ENCODE measurements at regions not wholly inside any gene's neighbourhood (a gene's known extent, or its start where the extent isn't known, plus 50 kb on each side); places are given as distances from the start of the nearest gene placed in this dataset.

DNA sequence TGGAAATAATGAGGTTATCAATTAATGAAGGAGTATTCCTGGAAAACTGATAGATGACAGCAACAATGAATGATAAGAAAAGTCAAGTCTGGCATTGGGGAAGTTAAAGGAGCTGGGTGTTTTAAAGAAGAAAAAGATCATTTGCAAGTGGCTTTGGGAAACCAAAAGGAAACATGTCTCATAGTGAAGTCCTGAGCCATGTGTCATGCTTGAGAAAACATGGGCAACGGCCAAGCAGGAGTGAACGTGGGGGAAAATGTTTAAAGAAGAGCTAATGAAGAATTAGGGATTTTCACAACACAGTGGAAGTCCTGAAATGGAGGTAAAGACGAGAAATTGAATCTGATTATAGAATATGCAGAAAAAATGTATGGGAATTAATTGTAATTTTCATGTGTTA lies 1383.2 kb upstream of the CELF2 start:
- Histone ChIP-seq H3K4me3 (ENCODE audit: insufficient read depth, low read depth, low read length) (no peak overlapping the region), H3K79me2 (ENCODE audit: insufficient read depth, low read length) (no peaks in the 10 kb centered on the region), H3K9me3 (ENCODE audit: insufficient read depth, low read depth, low read length) (peaks cover 3% of the 10 kb centered on the region), H3K27ac (ENCODE audit: low read depth, low read length) (peak overlapping the region; percentile 57), H3K27me3 (ENCODE audit: insufficient read depth, low read length) (no peaks in the 10 kb centered on the region), H3K9ac (ENCODE audit: low read length) (no peak overlapping the region), H2AFZ (ENCODE audit: low read depth, low read length) (no peak overlapping the region), H3K4me1 (ENCODE audit: insufficient read depth, low read length) (peaks cover 16% of the 10 kb centered on the region), H3K36me3 (ENCODE audit: insufficient read depth, low read length) (no peaks in the 10 kb centered on the region), H3K4me2 (ENCODE audit: low read length) (peak overlapping the region; percentile 48), H4K20me1 (ENCODE audit: insufficient read depth, low read length) (no peaks in the 10 kb centered on the region)
- DNase-seq (ENCODE audit: low read depth) (peak; percentile 80), FAIRE-seq (no peak)
- Mint-ChIP-seq H3K4me1 (ENCODE audit: low read depth, unreplicated experiment) (peaks cover 3% of the 10 kb centered on the region), H3K27ac (ENCODE audit: unreplicated experiment) (no peak overlapping the region), H3K4me3 (ENCODE audit: unreplicated experiment) (no peak overlapping the region), H3K27me3 (ENCODE audit: low read depth, unreplicated experiment) (no peaks in the 10 kb centered on the region), H3K9me3 (ENCODE audit: unreplicated experiment) (peaks cover 3% of the 10 kb centered on the region), H3K36me3 (ENCODE audit: low read depth, unreplicated experiment) (no peaks in the 10 kb centered on the region)
- TF ChIP-seq, protein P1, sequence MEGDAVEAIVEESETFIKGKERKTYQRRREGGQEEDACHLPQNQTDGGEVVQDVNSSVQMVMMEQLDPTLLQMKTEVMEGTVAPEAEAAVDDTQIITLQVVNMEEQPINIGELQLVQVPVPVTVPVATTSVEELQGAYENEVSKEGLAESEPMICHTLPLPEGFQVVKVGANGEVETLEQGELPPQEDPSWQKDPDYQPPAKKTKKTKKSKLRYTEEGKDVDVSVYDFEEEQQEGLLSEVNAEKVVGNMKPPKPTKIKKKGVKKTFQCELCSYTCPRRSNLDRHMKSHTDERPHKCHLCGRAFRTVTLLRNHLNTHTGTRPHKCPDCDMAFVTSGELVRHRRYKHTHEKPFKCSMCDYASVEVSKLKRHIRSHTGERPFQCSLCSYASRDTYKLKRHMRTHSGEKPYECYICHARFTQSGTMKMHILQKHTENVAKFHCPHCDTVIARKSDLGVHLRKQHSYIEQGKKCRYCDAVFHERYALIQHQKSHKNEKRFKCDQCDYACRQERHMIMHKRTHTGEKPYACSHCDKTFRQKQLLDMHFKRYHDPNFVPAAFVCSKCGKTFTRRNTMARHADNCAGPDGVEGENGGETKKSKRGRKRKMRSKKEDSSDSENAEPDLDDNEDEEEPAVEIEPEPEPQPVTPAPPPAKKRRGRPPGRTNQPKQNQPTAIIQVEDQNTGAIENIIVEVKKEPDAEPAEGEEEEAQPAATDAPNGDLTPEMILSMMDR (IDR thresholded peaks at IDR 0.05; ENCODE audit: insufficient read depth, low read depth, low read length): no peak
- no peak for TF ChIP-seq EZH2 (IDR thresholded peaks at IDR 0.05; ENCODE audit: insufficient read depth, low read length)

DNA sequence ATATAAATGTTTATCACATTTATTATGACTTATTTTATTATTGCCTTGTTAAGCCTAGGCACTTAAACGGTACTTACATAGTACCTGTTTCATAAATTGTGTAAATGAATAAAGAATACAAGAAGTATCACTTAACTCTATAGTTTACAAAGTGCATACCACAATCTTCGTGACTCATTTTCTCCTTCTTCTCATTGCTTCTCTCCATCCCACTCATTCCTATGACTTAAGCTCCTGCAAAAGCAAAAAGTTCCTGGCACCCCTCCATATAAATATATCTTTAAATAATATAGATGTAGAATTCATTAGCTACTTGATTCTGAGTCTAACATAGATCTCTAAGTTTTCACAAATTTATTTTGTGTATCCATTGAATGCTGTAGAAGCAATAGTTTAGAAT lies 1382.0 kb upstream of the CELF2 start:
- Histone ChIP-seq H3K9ac (ENCODE audit: low read length) (no peak overlapping the region), H3K36me3 (ENCODE audit: insufficient read depth, low read length) (no peaks in the 10 kb centered on the region), H4K20me1 (ENCODE audit: insufficient read depth, low read length) (no peaks in the 10 kb centered on the region), H3K4me2 (ENCODE audit: low read length) (peak overlapping the region; percentile 48), H3K27ac (ENCODE audit: low read depth, low read length) (peak overlapping the region; percentile 57), H3K27me3 (ENCODE audit: insufficient read depth, low read length) (no peaks in the 10 kb centered on the region), H3K9me3 (ENCODE audit: insufficient read depth, low read depth, low read length) (peaks cover 3% of the 10 kb centered on the region), H3K4me3 (ENCODE audit: insufficient read depth, low read depth, low read length) (no peak overlapping the region), H3K79me2 (ENCODE audit: insufficient read depth, low read length) (no peaks in the 10 kb centered on the region), H2AFZ (ENCODE audit: low read depth, low read length) (no peak overlapping the region), H3K4me1 (ENCODE audit: insufficient read depth, low read length) (peaks cover 16% of the 10 kb centered on the region)
- peak; percentile 86 for DNase-seq (ENCODE audit: low read depth)
- FAIRE-seq: no peak
- H3K9me3 Mint-ChIP-seq (ENCODE audit: unreplicated experiment): peaks cover 3% of the 10 kb centered on the region
- H3K27ac Mint-ChIP-seq (ENCODE audit: unreplicated experiment): peak overlapping the region; percentile 55
- peaks cover 3% of the 10 kb centered on the region for H3K4me1 Mint-ChIP-seq (ENCODE audit: low read depth, unreplicated experiment)
- no peak overlapping the region for H3K4me3 Mint-ChIP-seq (ENCODE audit: unreplicated experiment)
- TF ChIP-seq EZH2 (IDR thresholded peaks at IDR 0.05; ENCODE audit: insufficient read depth, low read length): no peak
- TF ChIP-seq, protein P1 (IDR thresholded peaks at IDR 0.05; ENCODE audit: insufficient read depth, low read depth, low read length): no peak
- H3K27me3 Mint-ChIP-seq (ENCODE audit: low read depth, unreplicated experiment): no peaks in the 10 kb centered on the region
- no peaks in the 10 kb centered on the region for H3K36me3 Mint-ChIP-seq (ENCODE audit: low read depth, unreplicated experiment)

DNA sequence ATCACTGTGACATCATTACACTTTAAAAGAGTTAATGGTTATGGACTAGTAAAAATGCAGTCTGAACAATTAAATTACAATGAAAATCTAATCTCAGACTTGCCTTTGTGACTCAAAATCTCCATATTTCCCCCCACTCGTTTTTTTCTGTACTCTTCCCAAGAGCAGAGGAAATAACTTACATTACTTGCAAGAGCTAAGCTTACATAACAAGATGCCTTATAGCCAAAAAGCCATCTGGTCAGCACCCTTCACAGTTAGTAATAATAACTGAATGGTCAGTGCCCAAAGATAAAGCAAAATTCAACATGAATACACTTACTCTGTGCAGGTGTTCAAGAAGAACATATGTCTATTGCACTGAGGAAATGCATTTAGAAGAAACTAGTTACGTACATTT lies 1381.5 kb upstream of the CELF2 start:
- no peak overlapping the region for H3K27ac Mint-ChIP-seq (ENCODE audit: unreplicated experiment)
- Histone ChIP-seq H3K36me3 (ENCODE audit: insufficient read depth, low read length) (no peaks in the 10 kb centered on the region), H3K4me2 (ENCODE audit: low read length) (peak overlapping the region; percentile 12), H3K27ac (ENCODE audit: low read depth, low read length) (peak overlapping the region; percentile 16), H2AFZ (ENCODE audit: low read depth, low read length) (no peak overlapping the region), H4K20me1 (ENCODE audit: insufficient read depth, low read length) (no peaks in the 10 kb centered on the region), H3K9me3 (ENCODE audit: insufficient read depth, low read depth, low read length) (peaks cover under 1% of the 10 kb centered on the region), H3K4me1 (ENCODE audit: insufficient read depth, low read length) (peaks cover 16% of the 10 kb centered on the region), H3K9ac (ENCODE audit: low read length) (no peak overlapping the region), H3K27me3 (ENCODE audit: insufficient read depth, low read length) (no peaks in the 10 kb centered on the region), H3K4me3 (ENCODE audit: insufficient read depth, low read depth, low read length) (no peak overlapping the region), H3K79me2 (ENCODE audit: insufficient read depth, low read length) (no peaks in the 10 kb centered on the region)
- no peaks in the 10 kb centered on the region for H3K36me3 Mint-ChIP-seq (ENCODE audit: low read depth, unreplicated experiment)
- TF ChIP-seq, protein P1 (IDR thresholded peaks at IDR 0.05; ENCODE audit: insufficient read depth, low read depth, low read length): no peak
- no peak for TF ChIP-seq EZH2 (IDR thresholded peaks at IDR 0.05; ENCODE audit: insufficient read depth, low read length)
- no peaks in the 10 kb centered on the region for H3K9me3 Mint-ChIP-seq (ENCODE audit: unreplicated experiment)
- DNase-seq (ENCODE audit: low read depth): peak; percentile 52
- no peak overlapping the region for H3K4me3 Mint-ChIP-seq (ENCODE audit: unreplicated experiment)
- H3K27me3 Mint-ChIP-seq (ENCODE audit: low read depth, unreplicated experiment): no peaks in the 10 kb centered on the region
- peaks cover 3% of the 10 kb centered on the region for H3K4me1 Mint-ChIP-seq (ENCODE audit: low read depth, unreplicated experiment)
- FAIRE-seq: no peak
